ENCODE measurements at regions not wholly inside any gene's neighbourhood (a gene's known extent, or its start where the extent isn't known, plus 50 kb on each side); places are given as distances from the start of the nearest gene placed in this dataset.
A peak's percentile ranks its signal among the peaks of the same experiment; 100 is the strongest.

DNA sequence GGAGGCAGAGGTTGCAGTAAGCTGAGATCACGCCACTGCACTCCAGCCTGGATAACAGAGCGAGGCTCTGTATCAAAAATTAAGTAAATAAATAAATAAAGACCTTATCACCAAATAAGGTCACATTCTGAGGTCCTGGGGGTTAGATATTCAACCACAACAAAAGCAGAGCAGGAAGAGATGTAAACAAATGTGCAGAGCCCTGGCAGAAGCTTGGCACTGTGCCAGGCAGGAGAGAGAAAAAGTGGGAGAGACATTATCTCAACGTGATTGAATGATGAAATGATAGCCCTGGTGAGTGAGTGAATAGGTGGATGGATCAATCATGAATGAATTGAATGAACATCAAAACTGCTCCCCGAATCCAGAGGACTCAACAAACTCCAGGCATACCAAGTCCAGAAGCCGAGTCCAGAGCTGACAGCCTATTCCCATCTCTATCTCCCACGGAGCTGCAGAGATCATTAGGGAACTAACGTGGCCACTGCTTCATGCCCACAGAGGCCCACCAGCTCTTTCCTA, 150.7 kb downstream of the TOMM20 start:
- H3K27ac ChIP-seq (ENCODE audit: poor library complexity, severe bottlenecking) = peak overlapping the region; percentile 95
- H3K4me3 ChIP-seq (ENCODE audit: severe bottlenecking) = no peak overlapping the region
- TF ChIP-seq, protein P1, sequence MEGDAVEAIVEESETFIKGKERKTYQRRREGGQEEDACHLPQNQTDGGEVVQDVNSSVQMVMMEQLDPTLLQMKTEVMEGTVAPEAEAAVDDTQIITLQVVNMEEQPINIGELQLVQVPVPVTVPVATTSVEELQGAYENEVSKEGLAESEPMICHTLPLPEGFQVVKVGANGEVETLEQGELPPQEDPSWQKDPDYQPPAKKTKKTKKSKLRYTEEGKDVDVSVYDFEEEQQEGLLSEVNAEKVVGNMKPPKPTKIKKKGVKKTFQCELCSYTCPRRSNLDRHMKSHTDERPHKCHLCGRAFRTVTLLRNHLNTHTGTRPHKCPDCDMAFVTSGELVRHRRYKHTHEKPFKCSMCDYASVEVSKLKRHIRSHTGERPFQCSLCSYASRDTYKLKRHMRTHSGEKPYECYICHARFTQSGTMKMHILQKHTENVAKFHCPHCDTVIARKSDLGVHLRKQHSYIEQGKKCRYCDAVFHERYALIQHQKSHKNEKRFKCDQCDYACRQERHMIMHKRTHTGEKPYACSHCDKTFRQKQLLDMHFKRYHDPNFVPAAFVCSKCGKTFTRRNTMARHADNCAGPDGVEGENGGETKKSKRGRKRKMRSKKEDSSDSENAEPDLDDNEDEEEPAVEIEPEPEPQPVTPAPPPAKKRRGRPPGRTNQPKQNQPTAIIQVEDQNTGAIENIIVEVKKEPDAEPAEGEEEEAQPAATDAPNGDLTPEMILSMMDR (IDR thresholded peaks at IDR 0.05; ENCODE audit: poor library complexity, severe bottlenecking) = no peak
- peaks cover 58% of the 10 kb centered on the region for H3K4me1 ChIP-seq (ENCODE audit: insufficient read depth, poor library complexity, severe bottlenecking)
- no peak for DNase-seq (ENCODE audit: low spot score)
- H3K36me3 ChIP-seq (ENCODE audit: low read depth) = no peaks in the 10 kb centered on the region
- ATAC-seq (ENCODE audit: low read depth) = no peak
- H3K9me3 ChIP-seq (ENCODE audit: severe bottlenecking) = no peaks in the 10 kb centered on the region
- no peaks in the 10 kb centered on the region for H3K27me3 ChIP-seq (ENCODE audit: insufficient read depth, poor library complexity, severe bottlenecking)

DNA sequence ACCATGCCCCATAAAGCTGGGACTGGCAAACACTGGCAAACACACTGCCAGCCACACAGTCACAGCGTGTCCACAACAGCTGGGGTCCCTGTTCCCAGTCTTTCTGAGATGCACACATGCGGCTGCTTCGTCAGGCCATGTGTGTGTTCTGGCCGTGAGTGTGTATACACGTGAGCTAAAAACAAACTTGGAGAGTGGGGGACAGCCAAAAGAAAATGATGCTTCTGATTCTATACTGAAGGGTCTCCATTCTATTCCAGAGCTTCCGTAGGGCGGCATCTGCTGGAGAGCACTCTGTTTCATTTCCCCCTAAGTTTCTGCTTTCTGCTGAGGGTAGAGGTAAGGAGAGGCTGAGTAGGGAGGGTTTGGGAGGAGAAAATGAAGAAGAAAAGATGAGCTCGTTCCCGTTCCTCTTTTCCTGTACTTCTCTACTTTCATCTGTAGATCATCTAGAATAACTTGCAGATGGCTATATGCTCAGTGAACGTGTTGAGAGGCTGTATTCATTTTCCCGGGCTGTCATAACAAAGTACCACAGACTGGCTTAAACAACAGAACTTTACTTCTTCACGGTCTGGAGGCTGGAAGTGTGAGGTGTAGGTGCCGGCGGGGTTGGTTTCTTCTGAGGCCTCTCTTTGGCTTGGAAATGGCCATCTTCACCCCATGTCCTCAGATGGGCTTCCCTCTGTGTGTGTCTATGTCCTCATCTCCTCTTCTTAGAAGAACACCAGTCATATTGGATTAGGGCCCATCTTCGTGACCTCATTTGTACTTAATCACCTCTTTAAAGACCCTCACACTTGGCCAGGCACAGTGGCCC, 151.6 kb downstream of the TOMM20 start:
- Histone ChIP-seq H3K27me3 (ENCODE audit: insufficient read depth, poor library complexity, severe bottlenecking) (no peaks in the 10 kb centered on the region), H3K27ac (ENCODE audit: poor library complexity, severe bottlenecking) (no peak overlapping the region), H3K4me1 (ENCODE audit: insufficient read depth, poor library complexity, severe bottlenecking) (peaks cover 58% of the 10 kb centered on the region), H3K9me3 (ENCODE audit: severe bottlenecking) (no peaks in the 10 kb centered on the region), H3K36me3 (ENCODE audit: low read depth) (no peaks in the 10 kb centered on the region), H3K4me3 (ENCODE audit: severe bottlenecking) (no peak overlapping the region)
- ATAC-seq (ENCODE audit: low read depth) (no peak), DNase-seq (ENCODE audit: low spot score) (no peak)
- TF ChIP-seq, protein P1 (IDR thresholded peaks at IDR 0.05; ENCODE audit: poor library complexity, severe bottlenecking) = no peak

DNA sequence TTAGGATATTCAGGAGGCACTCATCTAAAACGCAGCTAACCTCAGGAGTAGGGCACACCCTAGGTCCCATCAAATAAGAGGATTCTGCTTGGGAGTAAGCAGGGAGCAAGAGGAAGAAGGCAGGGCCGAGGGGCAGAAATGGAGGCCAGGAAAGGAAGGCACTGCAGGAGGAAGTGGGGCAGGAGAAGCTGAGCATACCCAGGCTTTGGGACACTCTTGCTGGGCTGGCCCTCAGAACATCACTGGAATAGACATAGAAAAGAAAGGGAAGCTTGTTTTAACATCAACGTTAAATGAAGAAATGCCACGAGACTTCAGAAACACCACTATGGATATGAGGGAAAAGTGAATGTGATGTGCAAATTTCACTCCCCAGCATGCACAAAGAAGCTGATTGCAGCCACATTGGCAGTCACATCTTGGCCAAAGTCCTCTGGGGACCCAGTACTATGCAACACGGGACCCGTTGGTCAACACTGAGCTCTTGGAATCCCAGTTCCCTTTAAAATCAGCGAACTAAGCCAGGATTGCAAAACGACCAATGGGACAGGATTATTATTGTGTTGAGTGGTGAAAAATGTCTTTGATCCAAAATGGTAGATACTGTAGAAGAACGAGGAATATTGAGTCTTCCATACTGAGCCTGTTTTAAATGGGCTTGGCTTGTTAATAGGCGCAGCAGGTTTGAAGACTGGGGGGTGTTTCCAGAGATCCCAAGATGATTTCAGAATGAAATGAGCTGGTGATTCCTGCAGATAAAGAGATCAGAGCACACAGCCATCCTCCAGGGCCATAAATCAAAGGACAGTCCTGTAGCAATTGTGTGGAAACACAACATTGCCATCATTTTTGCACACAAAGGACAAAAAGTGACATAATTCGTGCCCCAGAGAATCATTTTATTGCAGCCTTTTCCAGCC, 152.4 kb downstream of the TOMM20 start:
- Histone ChIP-seq H3K4me3 (ENCODE audit: severe bottlenecking) (no peak overlapping the region), H3K9me3 (ENCODE audit: severe bottlenecking) (no peaks in the 10 kb centered on the region), H3K36me3 (ENCODE audit: low read depth) (no peaks in the 10 kb centered on the region), H3K27ac (ENCODE audit: poor library complexity, severe bottlenecking) (peak overlapping the region; percentile 70), H3K4me1 (ENCODE audit: insufficient read depth, poor library complexity, severe bottlenecking) (peaks cover 56% of the 10 kb centered on the region), H3K27me3 (ENCODE audit: insufficient read depth, poor library complexity, severe bottlenecking) (no peaks in the 10 kb centered on the region)
- ATAC-seq (ENCODE audit: low read depth) (no peak), DNase-seq (ENCODE audit: low spot score) (no peak)
- TF ChIP-seq, protein P1 (IDR thresholded peaks at IDR 0.05; ENCODE audit: poor library complexity, severe bottlenecking) = no peak

DNA sequence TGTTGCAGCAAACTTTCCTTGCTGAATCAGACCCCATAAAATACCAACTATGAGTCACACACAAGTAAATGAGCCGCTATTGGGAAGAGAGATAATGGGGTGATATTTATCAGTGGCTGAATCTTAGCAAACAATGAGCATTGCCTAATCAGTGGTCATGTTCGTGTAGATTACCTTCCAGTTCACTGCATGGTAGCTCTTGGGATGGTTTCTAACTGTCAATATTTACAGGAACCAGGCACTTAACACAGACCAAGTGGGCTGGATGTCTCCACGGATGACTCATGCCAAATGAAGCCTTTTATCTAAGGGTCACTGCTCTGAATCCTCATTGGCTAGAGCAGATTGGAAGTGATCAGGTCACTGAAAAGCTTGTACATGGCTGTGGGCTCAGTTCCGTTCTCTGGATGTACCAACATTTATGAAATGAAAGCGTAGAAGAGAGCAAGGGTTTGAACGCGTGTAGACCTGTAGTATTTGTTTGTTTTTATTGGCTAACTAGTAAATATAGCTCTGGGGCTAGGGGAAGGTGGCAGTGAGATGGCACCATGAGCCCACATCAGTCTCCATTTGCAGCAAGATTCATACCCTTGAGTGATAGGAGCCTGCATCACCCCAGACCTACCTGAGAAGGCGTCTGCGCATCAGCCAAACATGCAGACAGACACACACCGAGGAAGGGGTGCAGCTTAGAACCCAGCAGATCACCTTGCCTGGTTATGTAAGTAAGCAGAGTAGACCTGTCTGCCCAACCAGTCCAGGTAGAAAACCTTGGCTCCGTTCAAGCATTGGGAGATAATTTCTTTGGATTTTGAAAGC, 153.3 kb downstream of the TOMM20 start:
- Histone ChIP-seq H3K36me3 (ENCODE audit: low read depth) (no peaks in the 10 kb centered on the region), H3K27me3 (ENCODE audit: insufficient read depth, poor library complexity, severe bottlenecking) (no peaks in the 10 kb centered on the region), H3K27ac (ENCODE audit: poor library complexity, severe bottlenecking) (peak overlapping the region; percentile 70), H3K4me1 (ENCODE audit: insufficient read depth, poor library complexity, severe bottlenecking) (peaks cover 50% of the 10 kb centered on the region), H3K4me3 (ENCODE audit: severe bottlenecking) (no peak overlapping the region), H3K9me3 (ENCODE audit: severe bottlenecking) (no peaks in the 10 kb centered on the region)
- TF ChIP-seq, protein P1 (IDR thresholded peaks at IDR 0.05; ENCODE audit: poor library complexity, severe bottlenecking) = no peak
- peak; percentile 88 for ATAC-seq (ENCODE audit: low read depth)
- DNase-seq (ENCODE audit: low spot score) = no peak
